AG04450 (cell line): ENCODE measurements at regions not wholly inside any gene's neighbourhood (a gene's known extent, or its start where the extent isn't known, plus 50 kb on each side); places are given as distances from the start of the nearest gene placed in this dataset.

Experiments
- CTCF ChIA-PET: fragments of 300-600, 350-600 bp; formaldehyde crosslinking; extraction: SDS; loops from one replicate; lab custom pipeline; 2022; ENCODE audit warnings: antibody characterized with exemption, inconsistent platforms; lab: Charles Lee
- POLR2A ChIA-PET: fragments of 350-600 bp; formaldehyde crosslinking; extraction: SDS; loops from one replicate; lab custom pipeline; 2021; ENCODE audit warnings: antibody characterized with exemption, inconsistent platforms; lab: Yijun Ruan, JAX
- DNase-seq: peaks from one replicate; pipeline ENCODE4 v3.0.0-alpha.2; 2011; ENCODE audit warnings: low read depth, low spot score
- H3K27ac ChIP-seq: one replicate; pipeline ENCODE4 v1.5.1; 2012; ENCODE audit warnings: low read depth, low read length, control low read depth
- H3K27me3 ChIP-seq: one replicate; pipeline ENCODE4 v1.6.0; 2012; ENCODE audit warnings: low read length; ENCODE audit not compliant: control insufficient read depth, insufficient read depth
- H3K4me3 ChIP-seq: 2 replicates; pipeline ENCODE4 v1.5.1; 2011; ENCODE audit warnings: mild to moderate bottlenecking, low read depth, low read length, control low read depth
- H3K9me3 ChIP-seq: 2 replicates; pipeline ENCODE4 v1.5.1; 2012; ENCODE audit warnings: low read length; ENCODE audit not compliant: control insufficient read depth, insufficient read depth
- CTCF ChIP-seq: IDR thresholded peaks from 2 replicates; pipeline ENCODE4 v1.5.1; 2011; ENCODE audit warnings: low read depth, low read length, control low read depth, inconsistent platforms

GRCh38 chr4:60078984-60079383 lies 1121.1 kb upstream of the ADGRL3 start:
- no peaks in the 10 kb centered on the region for H3K27me3 ChIP-seq
- H3K9me3 ChIP-seq: no peaks in the 10 kb centered on the region
- POLR2A ChIA-PET: no interaction called here
- no peak for TF ChIP-seq CTCF
- DNase-seq: no peak
- no peak overlapping the region for H3K27ac ChIP-seq
- CTCF ChIA-PET: no interaction called here
- H3K4me3 ChIP-seq: no peak overlapping the region

- Histone ChIP-seq H3K27ac (no peak overlapping the region), H3K9me3 (no peaks in the 10 kb centered on the region), H3K27me3 (no peaks in the 10 kb centered on the region), H3K4me3 (no peak overlapping the region)
- no peak for TF ChIP-seq CTCF
- ChIA-PET CTCF (no interaction called here), POLR2A (no interaction called here)
- DNase-seq: no peak
Observed at GRCh38 chr4:60081839-60082238, 1118.3 kb upstream of the ADGRL3 start.

GRCh38 chr4:60088807-60089486 lies 1111.2 kb upstream of the ADGRL3 start:
- POLR2A ChIA-PET: no interaction called here
- no peaks in the 10 kb centered on the region for H3K9me3 ChIP-seq
- CTCF ChIA-PET: no interaction called here

GRCh38 chr4:60089546-60090273 lies 1110.4 kb upstream of the ADGRL3 start:
- ChIA-PET CTCF (no interaction called here), POLR2A (no interaction called here)
- no peak for DNase-seq
- no peak for TF ChIP-seq CTCF
- H3K9me3 ChIP-seq: no peaks in the 10 kb centered on the region
- no peak overlapping the region for H3K27ac ChIP-seq
- no peaks in the 10 kb centered on the region for H3K27me3 ChIP-seq
- H3K4me3 ChIP-seq: no peak overlapping the region

More at GRCh38 chr4:60088807-60089486, 1111.2 kb upstream of the ADGRL3 start:
- Histone ChIP-seq H3K27ac (no peak overlapping the region), H3K4me3 (no peak overlapping the region), H3K27me3 (no peaks in the 10 kb centered on the region)
- no peak for TF ChIP-seq CTCF
- DNase-seq: no peak

GRCh38 chr4:60096676-60097075 lies 1103.5 kb upstream of the ADGRL3 start:
- no peaks in the 10 kb centered on the region for H3K9me3 ChIP-seq
- ChIA-PET POLR2A (no interaction called here), CTCF (no interaction called here)

More at GRCh38 chr4:60096676-60097075, 1103.5 kb upstream of the ADGRL3 start:
- H3K4me3 ChIP-seq: no peak overlapping the region
- H3K27me3 ChIP-seq: no peaks in the 10 kb centered on the region
- TF ChIP-seq CTCF: no peak
- H3K27ac ChIP-seq: no peak overlapping the region
- no peak for DNase-seq
